Neural cell (in vitro differentiated cells): ENCODE measurements at regions not wholly inside any gene's neighbourhood (a gene's known extent, or its start where the extent isn't known, plus 50 kb on each side); places are given as distances from the start of the nearest gene placed in this dataset.

Experiments used
- EZH2 ChIP-seq: fragments of 200-600, 300-800 bp; shearing (Covaris generic), sonication (generic); IDR thresholded peaks from 2 replicates; pipeline ENCODE4 v1.6.1; 2014; ENCODE audit warnings: antibody characterized with exemption, low read length, borderline replicate concordance, mild to moderate bottlenecking; ENCODE audit not compliant: insufficient read depth, poor library complexity, severe bottlenecking
- POLR2AphosphoS5 ChIP-seq: IDR thresholded peaks from 2 replicates; pipeline ENCODE4 v1.6.1; 2012
- RAD21 ChIP-seq: fragments of 450-650 bp; conservative IDR thresholded peaks from 2 replicates; pipeline ENCODE4 v1.6.1; 2014; ENCODE audit warnings: antibody characterized with exemption, mild to moderate bottlenecking, moderate library complexity
- SMC3 ChIP-seq: fragments of 450-650 bp; conservative IDR thresholded peaks from 2 replicates; pipeline ENCODE4 v1.6.1; 2014; ENCODE audit warnings: antibody characterized with exemption, mild to moderate bottlenecking, moderate library complexity; ENCODE audit not compliant: poor library complexity
- TAF1 ChIP-seq: IDR thresholded peaks from 2 replicates; pipeline ENCODE4 v1.6.1; 2012; ENCODE audit warnings: low read depth
- TF ChIP-seq, protein P1 (sequence below): fragments of 450-650 bp; IDR thresholded peaks from 2 replicates; pipeline ENCODE4 v1.5.1; 2014; ENCODE audit warnings: antibody characterized with exemption, mild to moderate bottlenecking, moderate library complexity; ENCODE audit not compliant: poor library complexity, severe bottlenecking

DNA sequence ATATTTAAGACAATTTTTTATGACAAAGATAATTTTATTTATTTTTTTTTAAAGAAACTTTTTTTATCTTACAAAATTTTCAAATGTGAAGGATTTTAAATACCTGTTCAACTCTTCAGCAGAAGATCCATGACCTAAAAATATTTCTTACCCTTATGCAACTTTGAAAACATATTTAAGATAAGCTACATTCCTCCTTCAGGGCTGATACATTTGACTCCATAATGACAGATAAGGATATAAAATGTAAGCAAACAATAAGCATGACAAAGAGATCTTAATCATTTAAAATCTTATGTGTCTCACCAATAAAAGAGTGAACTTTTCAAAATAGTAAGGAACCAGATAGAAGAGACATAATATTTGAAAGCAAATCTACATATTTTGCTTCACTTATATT, 1138.2 kb upstream of the CDH18 start:
- TF ChIP-seq TAF1 (no peak), EZH2 (no peak), POLR2AphosphoS5 (no peak), RAD21 (no peak), SMC3 (no peak)
- TF ChIP-seq, protein P1, sequence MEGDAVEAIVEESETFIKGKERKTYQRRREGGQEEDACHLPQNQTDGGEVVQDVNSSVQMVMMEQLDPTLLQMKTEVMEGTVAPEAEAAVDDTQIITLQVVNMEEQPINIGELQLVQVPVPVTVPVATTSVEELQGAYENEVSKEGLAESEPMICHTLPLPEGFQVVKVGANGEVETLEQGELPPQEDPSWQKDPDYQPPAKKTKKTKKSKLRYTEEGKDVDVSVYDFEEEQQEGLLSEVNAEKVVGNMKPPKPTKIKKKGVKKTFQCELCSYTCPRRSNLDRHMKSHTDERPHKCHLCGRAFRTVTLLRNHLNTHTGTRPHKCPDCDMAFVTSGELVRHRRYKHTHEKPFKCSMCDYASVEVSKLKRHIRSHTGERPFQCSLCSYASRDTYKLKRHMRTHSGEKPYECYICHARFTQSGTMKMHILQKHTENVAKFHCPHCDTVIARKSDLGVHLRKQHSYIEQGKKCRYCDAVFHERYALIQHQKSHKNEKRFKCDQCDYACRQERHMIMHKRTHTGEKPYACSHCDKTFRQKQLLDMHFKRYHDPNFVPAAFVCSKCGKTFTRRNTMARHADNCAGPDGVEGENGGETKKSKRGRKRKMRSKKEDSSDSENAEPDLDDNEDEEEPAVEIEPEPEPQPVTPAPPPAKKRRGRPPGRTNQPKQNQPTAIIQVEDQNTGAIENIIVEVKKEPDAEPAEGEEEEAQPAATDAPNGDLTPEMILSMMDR, result no peak
